ENCODE measurements at regions not wholly inside any gene's neighbourhood (a gene's known extent, or its start where the extent isn't known, plus 50 kb on each side); places are given as distances from the start of the nearest gene placed in this dataset.
A peak's percentile ranks its signal among the peaks of the same experiment; 100 is the strongest.

GRCh38 chr5:123803359-123803758, 291.4 kb downstream of the CSNK1G3 start:
- no peak for DNase-seq

DNA sequence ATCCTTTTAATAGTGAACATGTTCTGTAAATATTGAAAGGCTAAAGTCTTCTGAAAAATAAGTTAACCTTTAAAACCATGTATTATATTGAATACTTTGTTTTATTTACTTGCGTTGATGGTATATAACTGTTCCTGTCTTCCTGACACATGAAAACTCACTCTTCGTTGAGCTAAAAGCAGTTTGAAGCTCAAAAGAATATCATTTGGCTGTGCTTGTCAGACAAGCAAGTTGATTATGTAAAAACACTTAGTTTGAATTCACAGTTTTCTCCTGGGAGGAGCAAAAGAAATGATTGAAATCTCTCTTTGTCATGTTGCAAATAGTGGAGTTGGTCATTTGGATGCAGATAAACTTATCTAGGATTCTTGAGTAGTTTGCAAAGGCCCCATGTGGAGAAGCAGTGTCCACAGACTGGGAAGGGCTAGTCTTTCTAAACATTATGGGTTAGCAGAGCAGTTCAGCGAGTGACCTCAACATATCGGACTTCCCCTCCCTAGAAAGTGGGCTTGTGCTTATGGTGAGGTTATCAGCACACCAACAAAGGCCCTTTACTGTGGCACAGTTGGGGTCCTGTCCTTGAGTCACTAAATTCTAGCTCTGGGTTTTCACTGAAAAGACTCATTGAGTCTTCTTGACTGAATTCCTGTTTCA, 290.4 kb downstream of the CSNK1G3 start:
- no peak for DNase-seq

DNA sequence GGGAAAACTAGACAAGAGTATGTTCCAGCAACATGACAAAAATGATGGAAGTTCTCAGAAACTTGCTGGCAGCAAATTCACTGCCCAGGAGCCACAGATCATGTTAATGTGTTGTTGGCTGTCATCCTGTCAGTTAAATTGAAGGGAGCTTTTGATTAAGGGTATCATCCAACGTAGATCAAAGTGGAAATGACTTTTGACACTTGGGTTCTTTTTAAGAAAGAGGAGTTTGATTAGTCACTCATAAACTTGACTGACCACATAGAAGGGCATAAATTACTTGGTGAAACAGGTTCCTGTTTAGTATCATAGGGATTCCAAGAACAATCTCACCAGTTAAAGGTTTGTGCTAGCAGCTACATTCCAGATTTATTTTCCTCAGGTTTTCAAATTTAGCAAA, 288.7 kb downstream of the CSNK1G3 start:
- no peak for DNase-seq

DNA sequence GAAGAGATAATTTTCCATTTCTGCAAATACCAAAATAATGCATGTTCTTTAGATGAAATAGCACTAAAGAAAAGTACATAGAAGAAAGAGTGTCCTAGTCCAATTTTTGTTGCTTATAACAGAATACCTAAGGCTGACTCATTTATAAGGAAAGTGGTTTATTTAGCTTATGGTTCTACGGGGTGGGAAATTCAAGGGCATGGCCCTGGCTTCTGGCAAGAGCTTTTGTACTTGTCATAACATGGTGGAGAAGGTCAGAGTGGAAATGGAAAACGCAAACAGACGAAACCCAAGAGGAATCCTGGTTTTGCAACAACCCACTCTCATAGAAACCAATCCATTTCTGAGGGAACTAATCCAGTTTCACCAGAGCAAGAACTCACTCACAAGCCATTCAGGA, 283.7 kb downstream of the CSNK1G3 start:
- DNase-seq: no peak

GRCh38 chr5:123790226-123790625, 278.2 kb downstream of the CSNK1G3 start:
- DNase-seq: no peak

GRCh38 chr5:123787635-123788034, 275.7 kb downstream of the CSNK1G3 start:
- no peak for DNase-seq

DNA sequence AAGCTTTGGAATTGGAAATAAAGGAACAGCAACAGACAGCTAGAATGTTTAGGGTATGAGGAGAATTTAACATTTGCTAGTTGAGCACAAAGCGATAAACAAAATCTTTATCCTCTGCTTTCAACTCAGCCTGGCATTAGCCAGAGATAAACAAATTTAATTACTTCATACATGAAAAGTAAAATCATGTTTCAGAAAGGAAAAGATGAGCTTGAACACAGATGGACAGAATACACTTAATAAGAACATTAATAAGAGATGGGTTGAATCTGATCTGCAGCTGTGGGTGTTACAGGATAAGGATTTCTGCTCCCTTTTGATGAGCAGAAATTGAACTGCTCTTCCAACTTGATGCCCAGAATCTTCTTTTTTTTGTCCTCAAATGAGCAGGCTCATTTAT, 275.2 kb downstream of the CSNK1G3 start:
- DNase-seq: no peak

DNA sequence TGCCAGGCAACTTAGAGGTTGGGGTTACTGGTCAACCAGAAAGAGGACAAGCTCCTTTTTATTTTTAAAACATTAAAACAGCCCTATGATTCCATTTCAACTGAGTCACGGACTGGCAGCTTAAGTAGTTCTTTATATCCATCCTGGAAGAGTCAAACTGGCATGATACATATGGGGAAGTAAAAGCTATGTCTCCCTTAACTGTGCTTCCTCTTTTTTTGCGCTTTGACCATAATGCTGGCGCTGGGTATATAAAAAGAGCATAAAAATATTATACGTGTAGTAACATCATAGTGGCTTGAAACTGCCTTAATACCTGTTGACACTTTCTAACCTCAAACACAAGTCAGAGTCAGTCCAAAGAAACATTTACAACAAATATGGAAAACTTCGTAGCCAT, 274.4 kb downstream of the CSNK1G3 start:
- no peak for DNase-seq

DNA sequence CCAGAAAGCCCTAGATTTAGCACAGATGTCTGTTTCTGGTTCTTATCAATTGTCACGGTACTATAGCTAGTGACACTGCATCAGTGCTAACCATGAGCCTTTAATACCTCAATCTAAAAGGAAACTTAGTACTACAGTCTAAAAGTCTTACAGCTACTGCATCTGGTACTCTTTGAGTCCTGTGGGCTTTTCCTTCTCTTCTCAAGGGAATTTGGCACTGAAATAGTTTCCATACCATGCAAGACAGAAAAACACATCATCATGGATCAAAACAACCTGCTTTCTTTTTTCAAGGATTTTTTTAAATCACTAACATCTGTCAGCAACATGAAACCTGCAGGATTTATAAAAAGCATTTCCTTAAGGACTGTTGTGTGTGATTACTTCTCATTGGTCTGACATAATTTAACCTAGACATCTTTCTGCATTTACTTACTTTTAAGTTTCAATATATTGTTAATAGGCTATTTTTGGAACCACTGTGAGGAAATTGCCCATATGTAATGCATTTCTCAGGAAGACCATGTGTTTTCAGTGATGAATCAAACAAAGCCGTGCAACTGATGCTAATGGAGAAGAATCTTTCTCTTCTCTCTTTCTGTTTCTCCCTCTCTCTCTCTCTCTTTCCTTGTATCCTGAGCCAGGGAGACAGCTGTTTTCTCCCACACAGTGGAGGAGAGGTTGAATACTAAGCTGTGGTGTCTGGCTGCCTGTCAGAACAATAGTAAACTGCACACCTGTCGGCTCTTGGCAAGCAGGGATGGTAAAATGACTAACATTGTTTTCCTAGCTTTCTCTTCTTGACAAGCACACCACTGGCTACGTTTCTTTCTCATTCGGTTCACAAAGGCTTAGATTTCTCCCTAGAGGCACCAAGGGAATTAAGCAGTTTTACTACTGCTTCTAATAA, 273.4 kb downstream of the CSNK1G3 start:
- peak; percentile 26 to 75 (median 66) for DNase-seq

GRCh38 chr5:123783421-123783820, 271.4 kb downstream of the CSNK1G3 start:
- DNase-seq: no peak

- no peak for DNase-seq
Measured at GRCh38 chr5:123778641-123779040, 266.7 kb downstream of the CSNK1G3 start.

DNA sequence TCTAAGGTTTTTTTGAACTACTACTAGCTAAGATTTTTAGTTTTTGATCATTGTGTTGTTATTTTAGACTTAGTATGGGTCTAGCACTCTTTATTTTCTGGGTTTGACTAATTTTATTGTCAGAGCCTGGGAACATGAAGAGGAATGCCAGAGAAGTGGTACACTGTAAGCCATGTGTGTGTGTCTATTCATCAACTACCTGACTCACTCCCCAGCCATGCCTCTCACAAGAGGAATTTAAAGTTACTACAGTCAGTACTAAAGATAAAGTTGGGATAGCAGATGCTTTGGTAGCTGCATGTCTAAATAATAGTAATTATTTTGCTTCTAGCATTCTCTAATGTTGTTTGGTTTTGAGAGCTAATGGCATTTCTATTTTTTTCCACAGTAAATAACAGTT, 264.8 kb downstream of the CSNK1G3 start:
- no peak for DNase-seq

GRCh38 chr5:123771715-123772114, 259.7 kb downstream of the CSNK1G3 start:
- DNase-seq: no peak

- no peak for DNase-seq
Measured at GRCh38 chr5:123763201-123763600, 251.2 kb downstream of the CSNK1G3 start.

DNA sequence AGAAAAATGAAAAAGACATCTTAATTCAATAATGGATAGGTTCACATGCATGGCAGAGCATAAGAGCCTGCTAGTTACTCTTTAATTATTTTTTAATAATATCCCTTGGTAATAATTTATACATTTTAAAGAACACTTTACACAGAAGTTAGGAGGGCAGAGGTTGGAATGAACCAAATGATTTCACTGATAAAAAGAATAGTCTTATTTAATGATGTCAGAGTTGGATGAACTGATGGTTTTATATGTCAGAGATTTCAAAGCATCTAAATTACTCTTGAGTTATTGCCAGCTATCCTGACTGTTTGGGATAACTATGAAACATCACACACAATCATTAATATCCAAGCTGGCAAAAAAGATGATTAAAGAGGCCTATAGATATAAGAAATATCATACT, 244.8 kb downstream of the CSNK1G3 start:
- no peak for DNase-seq

DNA sequence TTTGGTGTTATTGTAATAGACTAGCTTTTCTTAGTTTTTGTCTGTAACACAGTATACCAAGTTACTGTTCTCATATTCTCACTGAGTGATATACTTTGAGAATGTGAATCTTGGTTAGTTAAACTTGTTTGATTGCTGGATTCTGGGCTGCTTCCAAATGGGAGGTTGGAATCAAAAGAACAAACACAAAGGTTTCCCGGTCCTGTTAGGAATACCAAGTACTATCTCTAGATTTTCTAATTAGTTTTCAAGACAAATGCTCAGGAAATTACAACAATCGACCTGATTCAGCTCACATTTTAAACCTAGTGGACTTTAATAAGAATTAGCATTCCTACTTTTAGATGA, 244.3 kb downstream of the CSNK1G3 start:
- DNase-seq: no peak

GRCh38 chr5:123755653-123756317, 243.8 kb downstream of the CSNK1G3 start:
- no peak for DNase-seq

DNA sequence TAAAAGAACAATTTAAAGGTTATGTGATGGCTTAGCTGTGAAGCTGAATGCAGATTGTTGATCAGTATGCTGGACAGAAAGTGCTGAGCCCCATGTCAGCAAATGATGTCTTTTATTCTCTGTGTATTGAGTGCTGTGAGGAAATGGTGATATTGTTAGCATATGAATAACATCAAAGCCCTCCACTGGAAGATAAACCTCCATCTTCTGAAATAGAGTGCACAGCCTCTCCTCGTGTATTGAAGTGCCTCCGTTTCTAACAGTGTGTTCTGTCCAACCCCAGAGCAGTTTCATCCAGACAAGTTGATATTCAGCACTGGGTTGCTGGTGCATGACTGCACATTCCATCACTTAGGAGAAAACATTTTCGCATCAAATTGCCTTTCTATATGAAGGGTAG, 242.9 kb downstream of the CSNK1G3 start:
- no peak for DNase-seq

DNA sequence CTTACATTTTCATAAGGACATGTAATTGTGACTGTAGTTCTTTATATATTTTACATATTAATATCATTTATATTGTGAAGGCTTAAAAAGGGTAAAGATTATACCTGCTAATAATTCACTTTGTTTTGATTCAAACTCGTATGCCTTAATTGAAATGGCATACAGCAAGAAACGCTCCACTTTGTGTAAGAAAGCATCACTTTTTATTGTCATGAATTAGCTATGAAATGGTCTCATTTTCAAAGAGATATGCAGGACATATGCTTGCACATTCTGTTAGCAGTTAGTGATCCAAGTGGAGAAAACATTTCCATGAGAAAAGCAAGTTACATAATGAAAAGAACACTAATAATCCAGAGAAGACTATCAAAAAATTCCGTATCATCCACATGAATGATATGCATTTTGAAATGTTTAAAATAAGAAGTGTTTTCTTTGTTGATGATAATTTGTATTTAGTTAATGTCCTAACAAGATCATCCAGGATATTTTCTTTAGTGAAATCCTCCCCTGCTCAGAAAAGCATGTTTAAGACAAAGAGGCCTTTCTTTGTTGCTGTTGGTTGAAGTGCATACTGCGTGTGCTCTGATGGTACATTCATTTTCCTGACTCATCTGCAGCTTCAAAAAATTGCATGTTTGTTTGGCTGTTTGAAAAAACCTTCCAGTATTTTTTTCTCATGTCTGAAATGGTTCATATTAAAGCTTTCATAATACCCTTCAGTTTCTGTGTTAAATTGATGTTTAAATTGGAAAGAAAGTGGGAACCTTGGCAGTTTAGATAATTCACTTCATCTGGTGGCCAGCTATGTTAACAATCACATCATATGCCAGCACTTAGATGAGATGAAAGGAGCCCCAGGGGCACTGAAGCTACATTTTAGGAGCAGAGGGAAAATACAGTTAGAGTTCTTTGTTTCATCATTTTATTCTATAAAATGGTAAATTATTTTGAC, 242.2 kb downstream of the CSNK1G3 start:
- peak in 1 of 3 experiments; percentile 11 for DNase-seq

GRCh38 chr5:123753180-123753936, 241.4 kb downstream of the CSNK1G3 start:
- DNase-seq: no peak

DNA sequence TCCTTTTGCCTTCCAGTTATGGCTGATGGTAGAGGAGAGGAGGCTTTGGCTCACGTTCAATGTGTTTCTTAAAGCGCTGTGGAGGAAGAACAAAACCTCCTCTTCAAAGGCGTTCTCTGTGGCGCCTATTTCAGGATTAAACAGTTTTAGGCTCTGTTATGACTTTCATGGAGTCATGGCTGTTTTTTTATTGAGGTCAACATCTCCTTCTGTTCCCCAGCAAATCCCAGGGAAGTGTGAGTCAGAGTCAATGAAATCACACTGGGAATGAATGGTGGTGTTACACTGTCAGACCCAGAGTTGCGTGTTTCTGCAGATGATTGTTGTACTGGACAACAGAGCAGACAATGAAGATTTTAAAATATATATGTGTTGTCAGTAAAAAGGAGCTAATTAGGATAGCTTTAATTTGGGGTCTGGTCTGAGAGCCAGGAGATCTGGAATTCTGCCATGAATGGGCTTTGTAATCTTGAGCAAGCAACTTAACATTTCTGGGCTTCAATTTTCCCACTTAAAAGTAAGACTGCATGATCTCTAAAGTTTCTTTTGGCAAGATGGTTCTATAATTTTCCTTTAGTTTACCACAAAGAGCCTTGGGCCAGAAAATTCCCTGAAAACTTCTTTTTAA, 240.7 kb downstream of the CSNK1G3 start:
- DNase-seq: no peak
